SJCRH30 (cell line): ENCODE measurements at regions not wholly inside any gene's neighbourhood (a gene's known extent, or its start where the extent isn't known, plus 50 kb on each side); places are given as distances from the start of the nearest gene placed in this dataset.
A peak's percentile ranks its signal among the peaks of the same experiment; 100 is the strongest.

ENCODE experiments used
- DNase-seq, 2 experiments: peaks; one replicate each; pipeline ENCODE4 v3.0.0-alpha.2; 2015 to 2020
- H3K27ac ChIP-seq: fragments of 250-450 bp; sonication (Bioruptor Pico); 2 replicates; pipeline ENCODE4 v1.5.1; 2020; ENCODE audit warnings: mild to moderate bottlenecking, moderate library complexity
- H3K27me3 ChIP-seq: fragments of 250-450 bp; sonication (Bioruptor Pico); 2 replicates; pipeline ENCODE4 v1.5.1; 2020; ENCODE audit warnings: mild to moderate bottlenecking, moderate library complexity
- H3K36me3 ChIP-seq: fragments of 250-450 bp; sonication (Bioruptor Pico); 2 replicates; pipeline ENCODE4 v1.5.1; 2020; ENCODE audit warnings: mild to moderate bottlenecking, moderate library complexity
- H3K4me1 ChIP-seq: fragments of 250-450 bp; sonication (Bioruptor Pico); 2 replicates; pipeline ENCODE4 v1.5.1; 2020; ENCODE audit warnings: mild to moderate bottlenecking, moderate library complexity
- H3K4me3 ChIP-seq: fragments of 250-450 bp; sonication (Bioruptor Pico); 2 replicates; pipeline ENCODE4 v1.5.1; 2020; ENCODE audit warnings: mild to moderate bottlenecking, moderate library complexity
- H3K9me3 ChIP-seq: fragments of 250-450 bp; sonication (Bioruptor Pico); replicated peaks from 2 replicates; pipeline ENCODE4 v1.5.1; 2020; ENCODE audit warnings: mild to moderate bottlenecking, moderate library complexity

DNA sequence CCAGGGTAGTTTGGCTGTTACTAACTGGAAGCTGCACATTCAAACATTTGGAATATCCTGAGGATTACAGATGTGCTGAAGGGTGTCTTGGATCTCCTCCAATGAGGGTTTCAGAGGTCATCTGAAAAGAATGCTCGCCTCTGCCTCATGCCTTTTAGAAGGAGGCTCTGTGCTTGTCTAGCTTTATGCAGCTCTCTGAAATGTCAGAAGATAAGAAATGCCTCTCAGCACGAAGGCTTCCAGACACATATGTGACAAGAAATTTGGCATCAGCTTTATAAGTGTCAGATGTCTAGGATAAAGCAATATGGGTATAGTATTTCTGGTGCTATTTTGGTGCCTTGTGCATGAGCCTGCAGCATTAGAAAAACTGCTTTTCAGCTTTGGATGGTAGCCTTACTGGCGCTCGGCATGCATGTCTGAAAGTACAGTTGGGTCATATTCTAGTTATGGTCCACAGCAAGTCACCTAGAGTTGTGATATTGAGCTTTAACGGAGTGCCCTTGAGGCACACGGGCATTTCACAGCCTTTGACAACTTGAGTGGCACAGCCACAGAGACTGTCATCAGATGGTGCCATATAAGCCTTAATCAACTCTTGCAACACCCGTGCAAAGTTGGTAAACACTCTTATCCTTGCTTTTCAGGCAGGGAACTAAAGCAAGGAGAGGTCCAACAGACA, 70.8 kb upstream of the PGRMC2 start:
- H3K4me3 ChIP-seq, result no peak overlapping the region
- no peak overlapping the region; the same call in 1 of the 2 replicates for H3K27ac ChIP-seq
- peak; percentile 13 to 15 for DNase-seq
- H3K9me3 ChIP-seq, result 0 out of 2 replicates have a peak, but pooled peaks cover 5% of the 10 kb centered on the region
- no peaks in the 10 kb centered on the region for H3K27me3 ChIP-seq
- peaks cover 24% of the 10 kb centered on the region for H3K4me1 ChIP-seq
- no peaks in the 10 kb centered on the region for H3K36me3 ChIP-seq

- peaks cover 24% of the 10 kb centered on the region for H3K4me1 ChIP-seq
- H3K27ac ChIP-seq, result no peak overlapping the region
- no peaks in the 10 kb centered on the region for H3K36me3 ChIP-seq
- no peak for DNase-seq
- H3K27me3 ChIP-seq, result no peaks in the 10 kb centered on the region
- 0 out of 2 replicates have a peak, but pooled peaks cover 5% of the 10 kb centered on the region for H3K9me3 ChIP-seq
- no peak overlapping the region for H3K4me3 ChIP-seq
Measured at GRCh38 chr4:128357286-128357685, 69.7 kb upstream of the PGRMC2 start.

GRCh38 chr4:128355305-128355704, 67.7 kb upstream of the PGRMC2 start:
- peak overlapping the region; percentile 29; the same call in 1 of the 2 replicates for H3K27ac ChIP-seq
- DNase-seq, result peak in 1 of 2 experiments; percentile 6
- H3K27me3 ChIP-seq, result no peaks in the 10 kb centered on the region

DNA sequence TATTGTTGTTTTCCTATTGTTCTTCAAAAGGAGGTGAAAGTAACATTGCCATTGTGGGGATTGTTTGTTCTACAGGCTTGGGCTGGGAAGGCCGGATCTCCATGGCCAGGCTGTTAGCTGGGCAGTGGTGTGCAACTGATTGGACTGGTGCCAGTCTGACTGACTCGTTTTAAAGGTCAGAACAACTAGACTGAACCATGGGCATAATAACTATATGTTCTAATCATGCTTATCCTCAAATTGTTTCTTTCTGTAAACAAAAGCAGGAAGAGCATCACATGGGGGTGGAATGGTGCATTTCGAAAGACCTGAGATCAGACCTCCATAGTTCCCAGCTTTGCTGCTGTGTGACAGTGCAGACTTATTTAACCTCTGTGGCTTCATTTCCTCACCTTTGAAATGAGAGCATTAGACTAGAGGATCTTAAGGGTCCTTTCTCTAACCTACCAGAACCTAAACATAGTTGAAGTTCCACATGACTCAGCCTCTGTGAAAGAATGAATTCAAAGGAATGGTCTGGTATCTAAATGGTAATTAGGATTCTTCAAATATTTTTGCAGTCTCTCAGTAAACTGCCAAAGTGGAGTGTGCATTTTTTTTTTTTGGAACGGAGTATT, 66.7 kb upstream of the PGRMC2 start:
- peak; percentile 30 to 35 for DNase-seq
- Histone ChIP-seq H3K4me1 (peaks cover 24% of the 10 kb centered on the region), H3K36me3 (no peaks in the 10 kb centered on the region), H3K27me3 (no peaks in the 10 kb centered on the region), H3K9me3 (0 out of 2 replicates have a peak, but pooled peaks cover 5% of the 10 kb centered on the region), H3K4me3 (no peak overlapping the region), H3K27ac (peak overlapping the region; percentile 14; the same call in 1 of the 2 replicates)

More at GRCh38 chr4:128355305-128355704, 67.7 kb upstream of the PGRMC2 start:
- peaks cover 24% of the 10 kb centered on the region for H3K4me1 ChIP-seq
- H3K9me3 ChIP-seq, result 0 out of 2 replicates have a peak, but pooled peaks cover 5% of the 10 kb centered on the region
- no peaks in the 10 kb centered on the region for H3K36me3 ChIP-seq
- H3K4me3 ChIP-seq, result no peak overlapping the region

DNA sequence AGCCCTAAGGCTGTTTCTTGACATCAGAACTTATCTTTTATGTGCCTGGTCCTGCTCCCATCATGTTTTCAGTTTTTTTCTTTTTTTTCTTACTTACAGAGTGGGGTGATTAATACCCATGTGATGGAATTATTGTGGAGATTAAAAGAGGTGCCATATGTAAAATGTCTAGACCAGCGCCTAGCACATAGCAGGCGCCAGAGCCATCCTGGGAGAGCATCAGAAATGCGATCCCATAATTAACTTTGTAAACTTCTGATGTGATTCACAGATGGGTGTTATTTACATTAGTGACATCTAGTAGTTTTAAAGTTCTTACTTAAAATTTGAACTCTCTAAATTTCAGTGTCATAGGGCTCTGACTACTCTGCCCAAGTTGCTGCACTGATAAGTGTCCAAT, 66.2 kb upstream of the PGRMC2 start:
- 0 out of 2 replicates have a peak, but pooled peaks cover 5% of the 10 kb centered on the region for H3K9me3 ChIP-seq
- DNase-seq, result no peak
- no peaks in the 10 kb centered on the region for H3K27me3 ChIP-seq
- H3K36me3 ChIP-seq, result no peaks in the 10 kb centered on the region
- peak overlapping the region; percentile 14; the same call in 1 of the 2 replicates for H3K27ac ChIP-seq
- peaks cover 24% of the 10 kb centered on the region for H3K4me1 ChIP-seq
- H3K4me3 ChIP-seq, result no peak overlapping the region

GRCh38 chr4:128351502-128351901, 63.9 kb upstream of the PGRMC2 start:
- H3K4me1 ChIP-seq, result peaks cover 19% of the 10 kb centered on the region
- H3K4me3 ChIP-seq, result no peak overlapping the region
- H3K36me3 ChIP-seq, result no peaks in the 10 kb centered on the region
- no peak for DNase-seq
- no peaks in the 10 kb centered on the region for H3K9me3 ChIP-seq
- no peak overlapping the region for H3K27ac ChIP-seq
- no peaks in the 10 kb centered on the region for H3K27me3 ChIP-seq

DNA sequence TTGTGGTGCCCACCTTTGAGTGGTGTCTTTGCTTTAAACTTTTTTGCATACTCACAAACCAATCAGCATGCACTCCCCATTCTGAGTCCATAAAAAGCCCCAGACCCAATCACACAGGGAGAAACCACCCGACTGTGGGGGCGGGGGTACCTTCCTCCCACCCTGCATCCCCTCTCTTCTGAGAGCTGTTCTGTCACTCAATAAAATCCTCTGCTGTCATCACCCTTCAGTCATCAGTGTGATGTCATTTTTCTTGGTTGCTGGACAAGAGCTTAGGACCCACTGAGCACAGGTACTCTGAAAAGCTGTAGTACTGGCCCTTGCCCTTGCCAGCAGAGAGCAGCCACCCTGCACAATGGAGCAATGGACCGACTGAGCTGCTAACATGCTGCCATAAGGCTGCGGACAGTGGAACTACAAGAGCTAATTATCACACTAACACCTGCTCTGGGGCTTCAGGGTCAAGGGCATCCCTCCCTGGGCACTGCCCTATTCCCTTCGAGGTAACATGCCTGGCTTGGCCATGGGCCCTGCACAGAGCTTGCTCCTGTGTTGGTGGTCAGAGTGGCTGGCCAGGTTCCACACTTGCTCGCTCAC, 62.9 kb upstream of the PGRMC2 start:
- Histone ChIP-seq H3K27me3 (no peaks in the 10 kb centered on the region), H3K9me3 (no peaks in the 10 kb centered on the region), H3K27ac (no peak overlapping the region), H3K36me3 (no peaks in the 10 kb centered on the region), H3K4me1 (peaks cover 17% of the 10 kb centered on the region), H3K4me3 (no peak overlapping the region)
- no peak for DNase-seq

GRCh38 chr4:128349921-128350320, 62.3 kb upstream of the PGRMC2 start:
- peaks cover 11% of the 10 kb centered on the region for H3K4me1 ChIP-seq
- no peaks in the 10 kb centered on the region for H3K27me3 ChIP-seq
- no peak overlapping the region for H3K27ac ChIP-seq
- DNase-seq, result no peak
- no peaks in the 10 kb centered on the region for H3K9me3 ChIP-seq
- no peak overlapping the region for H3K4me3 ChIP-seq
- H3K36me3 ChIP-seq, result no peaks in the 10 kb centered on the region

DNA sequence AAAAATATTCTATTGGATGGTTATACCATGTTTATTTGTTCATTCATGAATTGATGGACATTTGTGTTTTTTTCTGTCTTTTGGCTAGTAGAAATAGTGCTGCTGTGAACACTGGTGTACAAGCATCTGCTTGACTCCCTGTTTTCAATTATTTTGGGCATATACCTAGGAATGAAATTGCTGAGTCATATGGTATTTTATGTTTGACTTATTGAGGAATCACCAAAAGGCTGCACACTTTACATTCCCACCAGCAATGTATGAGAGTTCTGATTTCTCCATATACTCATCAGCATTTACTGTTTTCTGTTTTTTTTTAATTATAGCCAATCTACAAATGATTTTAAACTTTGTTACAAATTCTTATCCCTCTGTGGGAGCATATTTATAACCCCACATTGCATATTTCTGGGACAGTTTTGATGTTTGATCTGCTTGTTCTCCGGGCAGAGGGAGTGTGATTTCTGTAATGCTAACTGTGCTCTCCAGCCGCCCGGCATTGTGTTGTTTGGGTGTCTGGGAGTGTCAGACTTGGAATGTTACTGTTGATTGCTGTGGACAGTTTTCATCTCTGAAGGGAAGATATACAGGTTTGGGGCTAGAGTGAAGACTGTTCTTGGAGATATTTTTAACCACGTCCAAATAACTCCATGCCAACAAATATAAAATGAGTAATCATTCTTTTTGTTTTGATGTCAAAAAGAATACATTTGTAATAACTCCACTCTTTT, 60.5 kb upstream of the PGRMC2 start:
- no peak overlapping the region for H3K27ac ChIP-seq
- H3K4me3 ChIP-seq, result no peak overlapping the region
- no peaks in the 10 kb centered on the region for H3K36me3 ChIP-seq
- DNase-seq, result no peak
- no peaks in the 10 kb centered on the region for H3K27me3 ChIP-seq
- H3K9me3 ChIP-seq, result no peaks in the 10 kb centered on the region
- H3K4me1 ChIP-seq, result no peaks in the 10 kb centered on the region

DNA sequence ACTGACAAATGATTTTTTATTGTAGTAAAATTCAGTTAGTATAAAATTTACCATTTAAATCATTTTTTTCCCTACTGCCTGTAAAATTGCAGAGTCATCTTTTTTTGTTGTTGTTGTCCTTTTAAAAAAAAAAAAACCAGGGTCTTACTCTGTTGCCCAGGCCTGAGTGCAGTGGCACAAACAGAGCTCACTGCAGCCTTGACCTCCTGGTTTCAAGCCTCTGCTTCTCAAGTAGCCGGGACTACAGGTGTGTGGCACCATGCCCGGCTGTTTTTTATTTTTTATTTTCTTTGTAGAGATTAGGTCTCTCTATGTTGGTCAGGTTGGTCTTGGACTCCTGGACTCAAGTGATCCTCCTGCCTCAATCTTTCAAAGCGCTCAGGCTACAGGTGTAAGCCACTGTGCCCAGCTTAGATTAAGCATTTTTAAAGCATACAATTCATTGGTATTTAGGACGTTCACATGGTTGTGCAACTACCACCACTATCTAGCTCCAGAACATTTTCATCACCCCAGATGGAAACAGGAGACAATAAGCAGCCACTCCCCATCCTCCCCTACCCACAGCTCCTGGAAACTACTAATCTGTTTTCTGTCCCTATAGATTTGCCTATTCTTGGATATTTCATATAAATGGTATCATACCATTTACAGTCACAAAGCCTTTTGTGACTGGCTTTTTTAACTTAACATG, 59.7 kb upstream of the PGRMC2 start:
- no peaks in the 10 kb centered on the region for H3K9me3 ChIP-seq
- no peak for DNase-seq
- H3K27ac ChIP-seq, result no peak overlapping the region
- no peaks in the 10 kb centered on the region for H3K4me1 ChIP-seq
- H3K4me3 ChIP-seq, result no peak overlapping the region
- no peaks in the 10 kb centered on the region for H3K36me3 ChIP-seq
- no peaks in the 10 kb centered on the region for H3K27me3 ChIP-seq

DNA sequence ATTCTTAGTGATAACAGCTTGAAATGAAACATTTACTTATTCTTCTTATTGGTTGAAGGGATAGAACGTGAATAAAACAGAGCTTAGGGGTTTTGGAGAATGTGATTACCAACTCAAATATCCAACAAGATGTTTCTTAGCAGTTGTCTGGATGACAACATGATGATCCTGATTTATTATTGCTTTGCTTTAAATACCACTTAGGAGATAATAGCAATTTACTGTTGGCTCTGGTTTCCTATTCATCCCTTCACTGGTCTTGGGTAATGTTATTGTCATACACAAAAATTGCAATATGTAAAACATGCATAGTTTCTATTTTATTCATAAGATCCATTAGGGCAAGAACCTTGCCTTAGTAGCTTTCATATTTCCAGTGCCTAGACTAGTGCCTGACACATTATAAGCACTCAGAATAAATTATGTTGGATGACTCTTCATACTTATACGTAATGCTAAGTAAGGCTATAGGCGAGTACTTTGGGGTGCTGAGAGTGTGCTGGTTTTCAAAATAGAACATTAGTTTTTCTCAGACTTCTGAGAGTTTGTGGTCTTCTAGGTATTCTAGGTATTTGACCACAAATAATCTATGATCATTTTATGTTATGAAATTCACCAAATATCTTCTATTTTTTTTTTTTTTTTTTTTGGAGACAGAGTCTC, 58.6 kb upstream of the PGRMC2 start:
- no peak overlapping the region for H3K4me3 ChIP-seq
- H3K27ac ChIP-seq, result no peak overlapping the region
- DNase-seq, result no peak
- no peaks in the 10 kb centered on the region for H3K9me3 ChIP-seq
- H3K36me3 ChIP-seq, result no peaks in the 10 kb centered on the region
- no peaks in the 10 kb centered on the region for H3K27me3 ChIP-seq
- H3K4me1 ChIP-seq, result no peaks in the 10 kb centered on the region

DNA sequence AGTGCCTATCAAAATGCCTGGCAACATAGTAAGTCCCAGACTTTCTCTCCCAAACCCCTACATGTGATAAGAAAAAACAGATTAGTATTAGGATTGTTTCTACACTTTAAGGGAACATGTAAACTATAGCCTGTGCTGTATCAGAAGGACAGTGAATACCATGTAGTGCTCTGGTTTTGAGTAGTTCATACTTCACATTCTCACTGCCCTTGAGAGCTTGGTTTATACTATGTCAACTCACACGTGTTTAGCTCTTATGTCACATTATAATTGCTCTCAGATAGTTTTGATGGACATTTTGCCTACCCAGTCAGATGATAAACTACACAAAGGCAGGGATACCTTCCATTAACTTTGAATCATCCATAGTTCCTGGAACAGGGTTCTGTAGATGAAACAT, 58.0 kb upstream of the PGRMC2 start:
- Histone ChIP-seq H3K9me3 (no peaks in the 10 kb centered on the region), H3K4me3 (no peak overlapping the region), H3K36me3 (no peaks in the 10 kb centered on the region), H3K27me3 (no peaks in the 10 kb centered on the region), H3K4me1 (no peaks in the 10 kb centered on the region), H3K27ac (no peak overlapping the region)
- no peak for DNase-seq

DNA sequence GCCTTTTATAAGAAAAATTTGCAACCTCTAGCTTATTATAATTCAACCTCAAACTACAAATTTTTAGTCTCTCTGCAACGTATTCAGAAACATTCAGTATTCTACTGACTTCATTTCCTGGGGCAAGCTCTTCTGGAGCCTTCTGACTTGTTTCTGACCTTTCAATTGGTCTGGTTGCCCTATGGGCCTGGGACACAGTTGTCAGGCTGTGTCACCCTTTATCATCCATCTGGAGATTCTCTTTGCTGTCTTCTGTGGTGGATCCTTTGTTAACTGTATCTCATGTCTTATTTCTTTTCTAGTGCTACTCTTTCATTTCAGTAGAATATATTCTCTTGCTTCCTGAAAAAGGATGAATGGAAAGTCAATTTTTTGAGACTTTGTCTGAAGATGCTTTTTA, 55.1 kb upstream of the PGRMC2 start:
- H3K27me3 ChIP-seq, result no peaks in the 10 kb centered on the region
- no peak overlapping the region for H3K27ac ChIP-seq
- no peaks in the 10 kb centered on the region for H3K9me3 ChIP-seq
- H3K4me3 ChIP-seq, result no peak overlapping the region
- peaks cover 11% of the 10 kb centered on the region for H3K4me1 ChIP-seq
- DNase-seq, result no peak
- H3K36me3 ChIP-seq, result no peaks in the 10 kb centered on the region

GRCh38 chr4:128341634-128342033, 54.0 kb upstream of the PGRMC2 start:
- DNase-seq, result no peak
- H3K4me1 ChIP-seq, result peaks cover 11% of the 10 kb centered on the region
- no peak overlapping the region for H3K4me3 ChIP-seq
- H3K27me3 ChIP-seq, result no peaks in the 10 kb centered on the region
- H3K36me3 ChIP-seq, result no peaks in the 10 kb centered on the region
- H3K27ac ChIP-seq, result no peak overlapping the region
- no peaks in the 10 kb centered on the region for H3K9me3 ChIP-seq
